ENCODE measurements at regions not wholly inside any gene's neighbourhood (a gene's known extent, or its start where the extent isn't known, plus 50 kb on each side); places are given as distances from the start of the nearest gene placed in this dataset.

DNA sequence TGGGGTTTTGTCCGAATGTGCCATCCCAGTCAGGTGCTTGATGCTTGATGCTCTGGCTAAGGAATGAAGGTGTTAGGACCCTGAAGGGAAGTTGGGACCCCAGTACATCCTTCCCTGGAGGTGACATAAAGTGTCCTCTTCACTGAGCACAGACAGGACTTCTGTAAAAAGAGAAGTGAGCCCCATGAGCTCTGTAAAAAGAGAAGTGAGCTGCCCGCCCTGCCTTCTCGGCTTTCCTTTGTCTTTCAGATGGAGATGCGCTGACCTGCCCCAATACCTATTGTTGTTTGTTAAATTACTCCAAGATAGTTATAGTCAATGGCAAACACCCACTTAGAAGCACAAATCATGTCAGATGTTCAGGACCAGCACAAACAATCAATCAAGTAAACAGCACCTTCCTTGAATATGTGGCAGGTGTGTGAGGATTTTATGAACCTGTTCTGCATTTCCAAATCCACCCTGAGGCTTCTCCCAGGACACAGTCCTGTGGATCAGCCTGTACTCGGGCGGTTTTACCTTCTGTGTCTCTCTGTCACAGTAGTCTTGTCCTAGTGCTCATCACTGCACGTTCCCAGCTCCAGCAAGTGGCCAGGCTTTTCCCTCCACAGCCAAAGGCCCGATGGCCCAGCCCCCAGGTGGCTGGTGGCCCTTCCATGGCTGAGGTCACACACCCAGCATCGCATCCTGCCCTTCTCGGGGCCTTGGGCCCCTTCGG lies 191.4 kb downstream of the MTRR start:
- Histone ChIP-seq H3K4me1 (ENCODE audit: low read depth) (no peaks in the 10 kb centered on the region), H3K36me3 (ENCODE audit: low read depth) (no peaks in the 10 kb centered on the region), H3K4me3 (no peak overlapping the region), H3K9me3 (no peaks in the 10 kb centered on the region)
- intact Hi-C loops (cut with DNase I, micrococcal nuclease), result no loop called here
- no peak for TF ChIP-seq CTCF (IDR thresholded peaks at IDR 0.05)
- DNase-seq, result no peak
- no peak for ATAC-seq

DNA sequence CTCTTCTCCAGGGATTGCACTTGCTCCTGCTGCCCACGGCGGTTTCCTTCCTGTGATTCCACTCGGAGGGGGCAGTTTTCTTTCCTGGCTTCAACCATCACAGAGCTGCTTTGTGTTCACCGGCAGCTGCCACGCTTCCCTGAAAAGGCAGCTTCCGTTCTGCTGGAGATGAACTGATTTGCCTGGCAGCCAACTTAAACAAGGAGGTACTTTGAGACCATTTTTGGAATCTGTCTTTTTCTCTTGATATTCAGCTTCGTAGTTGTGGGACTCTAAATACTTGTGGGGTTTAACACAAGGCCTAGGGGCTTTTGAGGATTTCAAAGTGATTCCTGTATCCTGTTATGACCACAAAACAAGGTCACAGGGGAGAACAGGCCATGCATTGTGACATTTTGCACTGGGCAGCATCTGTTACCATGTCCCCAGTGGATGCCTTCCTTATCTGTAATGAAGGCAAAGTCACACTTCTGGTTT lies 192.0 kb downstream of the MTRR start:
- H3K9me3 ChIP-seq, result no peaks in the 10 kb centered on the region
- TF ChIP-seq CTCF (IDR thresholded peaks at IDR 0.05), result no peak
- H3K4me3 ChIP-seq, result no peak overlapping the region
- H3K36me3 ChIP-seq (ENCODE audit: low read depth), result no peaks in the 10 kb centered on the region
- ATAC-seq (no peak), DNase-seq (no peak)
- no peaks in the 10 kb centered on the region for H3K4me1 ChIP-seq (ENCODE audit: low read depth)
- intact Hi-C loops (cut with DNase I, micrococcal nuclease), result no loop called here

- ATAC-seq, result no peak
- H3K36me3 ChIP-seq (ENCODE audit: low read depth), result no peaks in the 10 kb centered on the region
- H3K4me1 ChIP-seq (ENCODE audit: low read depth), result no peaks in the 10 kb centered on the region
- H3K9me3 ChIP-seq, result no peaks in the 10 kb centered on the region
- no peak for DNase-seq
- intact Hi-C loops (cut with DNase I, micrococcal nuclease), result no loop called here
- H3K4me3 ChIP-seq, result no peak overlapping the region
- no peak for TF ChIP-seq CTCF (IDR thresholded peaks at IDR 0.05)
These were observed 193.6 kb downstream of the MTRR start for GRCh38 chr5:8062521-8062920.

DNA sequence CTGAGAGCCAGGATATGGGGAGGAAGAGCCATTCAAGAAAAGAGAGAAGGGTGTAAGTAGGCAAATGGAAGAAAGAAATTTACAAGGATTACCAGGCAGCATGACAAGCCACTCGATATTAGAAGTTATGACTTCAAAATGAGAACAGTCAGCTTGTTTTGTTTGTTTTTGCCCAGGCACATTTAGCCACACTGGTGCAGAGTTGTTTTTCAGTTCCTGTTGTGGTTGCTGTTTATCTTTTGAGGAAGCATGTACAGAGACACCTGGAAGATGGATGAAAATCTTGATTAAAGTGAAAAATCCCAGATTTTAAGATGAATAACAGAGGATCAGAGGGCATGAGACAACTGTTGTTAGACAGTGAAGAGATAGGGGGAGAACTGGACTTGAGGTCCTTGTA lies 199.1 kb downstream of the MTRR start:
- intact Hi-C loops (cut with DNase I, micrococcal nuclease), result no loop called here
- no peak for TF ChIP-seq CTCF (IDR thresholded peaks at IDR 0.05)
- ATAC-seq (no peak), DNase-seq (no peak)
- Histone ChIP-seq H3K4me3 (no peak overlapping the region), H3K36me3 (ENCODE audit: low read depth) (no peaks in the 10 kb centered on the region), H3K4me1 (ENCODE audit: low read depth) (no peaks in the 10 kb centered on the region), H3K9me3 (no peaks in the 10 kb centered on the region)

DNA sequence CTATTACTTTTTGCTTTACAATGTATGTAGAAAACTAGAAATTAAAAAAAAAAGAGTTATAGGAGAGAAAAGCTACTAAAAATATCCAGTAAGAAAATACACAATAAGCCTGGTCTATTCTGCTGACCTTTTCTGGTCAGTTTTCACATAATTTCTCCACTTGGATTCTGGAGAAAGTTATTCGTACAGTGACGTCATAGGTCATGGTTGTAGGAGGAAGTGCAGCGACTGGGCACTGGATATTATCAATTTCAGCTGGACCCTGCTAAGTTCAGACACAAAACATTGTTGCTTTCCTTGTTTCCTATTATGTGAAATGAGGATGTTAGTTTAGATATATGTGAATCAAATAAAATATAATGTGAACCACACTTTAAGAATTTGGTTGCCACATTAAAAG lies 201.2 kb downstream of the MTRR start:
- H3K9me3 ChIP-seq, result no peaks in the 10 kb centered on the region
- DNase-seq (no peak), ATAC-seq (no peak)
- H3K36me3 ChIP-seq (ENCODE audit: low read depth), result no peaks in the 10 kb centered on the region
- no peak for TF ChIP-seq CTCF (IDR thresholded peaks at IDR 0.05)
- H3K4me3 ChIP-seq, result no peak overlapping the region
- no peaks in the 10 kb centered on the region for H3K4me1 ChIP-seq (ENCODE audit: low read depth)
- intact Hi-C loops (cut with DNase I, micrococcal nuclease), result no loop called here

DNA sequence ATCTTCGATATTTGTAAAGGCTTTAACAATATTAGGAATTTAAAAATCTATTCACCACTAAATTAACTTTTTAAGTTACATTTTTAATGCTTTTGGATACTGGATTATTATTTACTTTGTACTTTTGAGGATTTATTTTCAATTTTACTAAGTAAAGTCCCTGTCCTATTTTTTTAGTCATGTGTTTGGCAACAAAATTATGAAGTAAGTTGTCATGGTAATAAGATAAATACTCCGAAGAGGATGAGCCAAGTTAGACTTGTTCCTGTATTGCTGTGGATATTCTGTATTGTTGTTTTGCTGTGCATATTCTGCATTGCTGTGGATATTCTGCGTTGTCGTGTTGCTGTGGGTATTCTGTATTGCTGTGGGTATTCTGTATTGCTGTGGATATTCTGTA lies 210.1 kb downstream of the MTRR start:
- Histone ChIP-seq H3K4me1 (ENCODE audit: low read depth) (no peaks in the 10 kb centered on the region), H3K4me3 (no peak overlapping the region), H3K9me3 (no peaks in the 10 kb centered on the region), H3K36me3 (ENCODE audit: low read depth) (no peaks in the 10 kb centered on the region)
- DNase-seq (no peak), ATAC-seq (no peak)
- intact Hi-C loops (cut with DNase I, micrococcal nuclease), result no loop called here
- TF ChIP-seq CTCF (IDR thresholded peaks at IDR 0.05), result no peak

All from mucosa of descending colon (tissue), 3 donors.